ENCODE measurements at regions not wholly inside any gene's neighbourhood (a gene's known extent, or its start where the extent isn't known, plus 50 kb on each side); places are given as distances from the start of the nearest gene placed in this dataset.

DNA sequence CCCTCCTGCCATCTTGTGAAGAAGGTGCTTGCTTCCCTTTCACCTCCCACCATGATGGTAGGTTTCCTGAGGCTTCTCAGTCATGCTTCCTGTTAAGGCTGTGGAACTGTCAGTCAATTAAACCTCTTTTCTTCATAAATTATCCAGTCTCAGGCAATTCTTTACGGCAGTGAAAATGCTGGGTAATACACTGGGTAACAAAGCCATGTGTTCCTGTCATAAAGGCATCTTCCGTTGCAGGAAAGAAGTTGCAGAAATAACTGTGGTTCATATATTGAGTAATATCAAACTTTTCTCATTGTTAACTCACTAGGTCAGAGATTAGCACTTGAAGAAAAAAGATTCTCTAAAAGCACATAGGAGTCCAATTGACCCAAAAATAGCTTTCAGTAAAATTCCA is 163.9 kb upstream of the HNMT start:
- TF ChIP-seq, protein P1, sequence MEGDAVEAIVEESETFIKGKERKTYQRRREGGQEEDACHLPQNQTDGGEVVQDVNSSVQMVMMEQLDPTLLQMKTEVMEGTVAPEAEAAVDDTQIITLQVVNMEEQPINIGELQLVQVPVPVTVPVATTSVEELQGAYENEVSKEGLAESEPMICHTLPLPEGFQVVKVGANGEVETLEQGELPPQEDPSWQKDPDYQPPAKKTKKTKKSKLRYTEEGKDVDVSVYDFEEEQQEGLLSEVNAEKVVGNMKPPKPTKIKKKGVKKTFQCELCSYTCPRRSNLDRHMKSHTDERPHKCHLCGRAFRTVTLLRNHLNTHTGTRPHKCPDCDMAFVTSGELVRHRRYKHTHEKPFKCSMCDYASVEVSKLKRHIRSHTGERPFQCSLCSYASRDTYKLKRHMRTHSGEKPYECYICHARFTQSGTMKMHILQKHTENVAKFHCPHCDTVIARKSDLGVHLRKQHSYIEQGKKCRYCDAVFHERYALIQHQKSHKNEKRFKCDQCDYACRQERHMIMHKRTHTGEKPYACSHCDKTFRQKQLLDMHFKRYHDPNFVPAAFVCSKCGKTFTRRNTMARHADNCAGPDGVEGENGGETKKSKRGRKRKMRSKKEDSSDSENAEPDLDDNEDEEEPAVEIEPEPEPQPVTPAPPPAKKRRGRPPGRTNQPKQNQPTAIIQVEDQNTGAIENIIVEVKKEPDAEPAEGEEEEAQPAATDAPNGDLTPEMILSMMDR (IDR thresholded peaks at IDR 0.05) = no peak
- no peak for TF ChIP-seq POLR2A (IDR thresholded peaks at IDR 0.05)
